Astrocyte (in vitro differentiated cells and primary cell): ENCODE measurements at regions not wholly inside any gene's neighbourhood (a gene's known extent, or its start where the extent isn't known, plus 50 kb on each side); places are given as distances from the start of the nearest gene placed in this dataset.
"Not testable (repeated sequence)": the region's sequence is repeated elsewhere in the genome, so short reads cannot be mapped to it uniquely, and the experiment has no call there.

Experiments used
- DNase-seq: peaks from one replicate; pipeline ENCODE4 v3.0.0-alpha.2; 2010; ENCODE audit warnings: low read depth
- FAIRE-seq: peaks from 2 replicates; lab custom pipeline; 2011; peaks lifted over from hg19 to GRCh38; lab: Jason Lieb, UNC
- H2AFZ ChIP-seq: 2 replicates; pipeline ENCODE4 v1.6.0; 2012; ENCODE audit warnings: low read depth, low read length, inconsistent platforms
- H3K27ac ChIP-seq: 2 replicates; pipeline ENCODE4 v1.5.1; 2011; ENCODE audit warnings: low read depth, low read length, inconsistent platforms
- H3K27me3 ChIP-seq: 2 replicates; pipeline ENCODE4 v1.6.0; 2011; ENCODE audit warnings: low read length, inconsistent platforms; ENCODE audit not compliant: insufficient read depth
- H3K36me3 ChIP-seq: 2 replicates; pipeline ENCODE4 v1.5.1; 2011; ENCODE audit warnings: low read length, inconsistent platforms; ENCODE audit not compliant: insufficient read depth
- H3K4me1 ChIP-seq: 2 replicates; pipeline ENCODE4 v1.5.1; 2011; ENCODE audit warnings: low read length, inconsistent platforms; ENCODE audit not compliant: insufficient read depth
- H3K4me2 ChIP-seq: 2 replicates; pipeline ENCODE4 v1.6.0; 2012; ENCODE audit warnings: low read length, inconsistent platforms
- H3K4me3 ChIP-seq: 2 replicates; pipeline ENCODE4 v1.5.1; 2011; ENCODE audit warnings: low read depth, mild to moderate bottlenecking, low read length, inconsistent platforms; ENCODE audit not compliant: insufficient read depth
- H3K79me2 ChIP-seq: 2 replicates; pipeline ENCODE4 v1.6.0; 2012; ENCODE audit warnings: mild to moderate bottlenecking, low read length, inconsistent platforms; ENCODE audit not compliant: insufficient read depth
- H3K9ac ChIP-seq: 2 replicates; pipeline ENCODE4 v1.6.0; 2012; ENCODE audit warnings: mild to moderate bottlenecking, low read length, inconsistent platforms
- H3K9me3 ChIP-seq: 2 replicates; pipeline ENCODE4 v1.5.1; 2012; ENCODE audit warnings: low read depth, mild to moderate bottlenecking, low read length, inconsistent platforms; ENCODE audit not compliant: insufficient read depth
- H4K20me1 ChIP-seq: 2 replicates; pipeline ENCODE4 v1.6.0; 2012; ENCODE audit warnings: low read length, inconsistent platforms; ENCODE audit not compliant: insufficient read depth
- H3K27ac Mint-ChIP-seq: one replicate; pipeline ENCODE4 v1.8.0; 2021; ENCODE audit warnings: mild to moderate bottlenecking, mixed read lengths; ENCODE audit not compliant: unreplicated experiment
- H3K27me3 Mint-ChIP-seq: one replicate; pipeline ENCODE4 v1.8.0; 2021; ENCODE audit warnings: low read depth, mixed read lengths; ENCODE audit not compliant: unreplicated experiment
- H3K36me3 Mint-ChIP-seq: one replicate; pipeline ENCODE4 v1.8.0; 2021; ENCODE audit warnings: low read depth, mixed read lengths; ENCODE audit not compliant: unreplicated experiment
- H3K4me1 Mint-ChIP-seq: one replicate; pipeline ENCODE4 v1.8.0; 2021; ENCODE audit warnings: low read depth, mixed read lengths; ENCODE audit not compliant: unreplicated experiment
- H3K4me3 Mint-ChIP-seq: one replicate; pipeline ENCODE4 v1.8.0; 2021; ENCODE audit warnings: mild to moderate bottlenecking, moderate library complexity, mixed read lengths; ENCODE audit not compliant: unreplicated experiment
- H3K9me3 Mint-ChIP-seq: one replicate; pipeline ENCODE4 v1.8.0; 2021; ENCODE audit warnings: mild to moderate bottlenecking, mixed read lengths; ENCODE audit not compliant: unreplicated experiment
- CTCF ChIP-seq: IDR thresholded peaks from 2 replicates; pipeline ENCODE4 v1.5.1; 2011; ENCODE audit warnings: low read depth, mild to moderate bottlenecking, inconsistent platforms, low read length, moderate library complexity; ENCODE audit not compliant: insufficient read depth
- EZH2 ChIP-seq: IDR thresholded peaks from 2 replicates; pipeline ENCODE4 v1.6.1; 2012; ENCODE audit warnings: mild to moderate bottlenecking, low read length, inconsistent platforms; ENCODE audit not compliant: insufficient read depth

DNA sequence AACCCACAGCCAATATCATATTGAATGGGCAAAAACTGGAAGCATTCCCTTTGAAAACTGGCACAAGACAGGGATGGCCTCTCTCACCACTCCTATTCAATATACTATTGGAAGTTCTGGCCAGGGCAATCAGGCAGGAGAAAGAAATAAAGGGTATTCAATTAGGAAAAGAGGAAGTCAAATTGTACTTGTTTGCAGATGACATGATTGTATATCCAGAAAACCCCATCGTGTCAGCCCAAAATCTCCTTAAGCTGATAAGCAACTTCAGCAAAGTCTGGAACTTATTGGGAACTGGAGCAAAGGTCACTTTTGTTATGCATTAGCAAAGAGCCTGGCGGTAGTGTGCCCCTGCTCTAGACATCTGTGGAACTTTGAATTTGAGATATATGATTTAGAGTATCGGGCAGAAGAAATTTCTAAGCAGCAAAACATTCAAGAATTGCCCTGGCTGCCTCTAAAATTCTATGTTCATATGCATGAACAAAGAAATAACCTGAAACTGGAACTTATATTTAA is 53.4 kb upstream of the PSMA1 start:
- not testable (repeated sequence) for H3K9ac ChIP-seq, H3K4me1 ChIP-seq, H3K27ac ChIP-seq, DNase-seq, H4K20me1 ChIP-seq, H3K27ac Mint-ChIP-seq, H3K9me3 ChIP-seq, H3K27me3 Mint-ChIP-seq, H3K4me1 Mint-ChIP-seq, FAIRE-seq, H3K4me3 Mint-ChIP-seq, H2AFZ ChIP-seq, H3K36me3 Mint-ChIP-seq, H3K4me2 ChIP-seq, H3K36me3 ChIP-seq, H3K4me3 ChIP-seq, H3K79me2 ChIP-seq, H3K27me3 ChIP-seq
- H3K9me3 Mint-ChIP-seq: peaks cover 11% of the 10 kb centered on the region

DNA sequence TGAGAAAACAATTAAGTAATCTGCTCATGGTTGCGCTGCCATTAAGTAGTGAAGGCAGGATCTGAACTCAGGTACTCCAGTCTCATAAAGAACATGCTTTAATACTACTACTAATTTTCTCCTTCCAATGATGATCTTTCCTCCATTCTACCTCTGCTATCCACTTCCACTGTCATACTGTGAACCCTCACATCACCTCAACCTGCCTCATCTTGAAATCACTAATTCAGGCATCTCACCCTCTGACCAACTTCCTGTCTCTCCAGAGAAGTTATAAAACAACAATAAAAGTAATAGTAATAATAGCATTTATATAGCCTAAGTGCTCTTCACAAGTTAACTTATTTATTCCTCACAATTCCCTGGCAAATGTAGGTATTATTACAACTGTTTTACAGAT is 57.1 kb upstream of the PSMA1 start:
- no peaks in the 10 kb centered on the region for H3K27me3 ChIP-seq
- Mint-ChIP-seq H3K27ac (no peak overlapping the region), H3K4me1 (peaks cover 3% of the 10 kb centered on the region), H3K4me3 (no peak overlapping the region), H3K9me3 (peaks cover 5% of the 10 kb centered on the region), H3K27me3 (no peaks in the 10 kb centered on the region), H3K36me3 (no peaks in the 10 kb centered on the region)
- FAIRE-seq: no peak
- no peak overlapping the region for H2AFZ ChIP-seq
- no peaks in the 10 kb centered on the region for H3K4me1 ChIP-seq
- H3K9ac ChIP-seq: no peak overlapping the region
- no peak for DNase-seq
- no peak overlapping the region for H3K27ac ChIP-seq
- no peaks in the 10 kb centered on the region for H3K79me2 ChIP-seq
- H3K9me3 ChIP-seq: no peaks in the 10 kb centered on the region
- no peak overlapping the region for H3K4me2 ChIP-seq
- H3K4me3 ChIP-seq: no peak overlapping the region
- no peaks in the 10 kb centered on the region for H4K20me1 ChIP-seq
- H3K36me3 ChIP-seq: no peaks in the 10 kb centered on the region
- TF ChIP-seq EZH2 (no peak), CTCF (no peak)

GRCh38 chr11:14577835-14578529 is 57.8 kb upstream of the PSMA1 start:
- no peaks in the 10 kb centered on the region for H3K27me3 Mint-ChIP-seq
- FAIRE-seq (no peak), DNase-seq (no peak)
- H3K27ac Mint-ChIP-seq: no peak overlapping the region
- no peak overlapping the region for H3K27ac ChIP-seq
- H2AFZ ChIP-seq: no peak overlapping the region
- H3K4me3 ChIP-seq: no peak overlapping the region
- H3K79me2 ChIP-seq: no peaks in the 10 kb centered on the region
- H3K9ac ChIP-seq: no peak overlapping the region
- H3K4me3 Mint-ChIP-seq: no peak overlapping the region
- H3K4me1 ChIP-seq: no peaks in the 10 kb centered on the region
- H3K36me3 Mint-ChIP-seq: no peaks in the 10 kb centered on the region
- no peaks in the 10 kb centered on the region for H3K27me3 ChIP-seq
- no peaks in the 10 kb centered on the region for H3K9me3 ChIP-seq
- H3K36me3 ChIP-seq: no peaks in the 10 kb centered on the region
- H3K9me3 Mint-ChIP-seq: peaks cover 5% of the 10 kb centered on the region
- H3K4me2 ChIP-seq: no peak overlapping the region
- no peak for TF ChIP-seq EZH2
- no peak for TF ChIP-seq CTCF
- no peaks in the 10 kb centered on the region for H4K20me1 ChIP-seq
- H3K4me1 Mint-ChIP-seq: peaks cover 3% of the 10 kb centered on the region
